GM18909 (cell line): ENCODE measurements at regions not wholly inside any gene's neighbourhood (a gene's known extent, or its start where the extent isn't known, plus 50 kb on each side); places are given as distances from the start of the nearest gene placed in this dataset.

Experiments used
- ATAC-seq: cut with Tn5 transposase; IDR thresholded peaks from one replicate; pipeline ENCODE4 v1.9.1; 2021; ENCODE audit warnings: mild to moderate bottlenecking; ENCODE audit not compliant: unreplicated experiment, poor library complexity

DNA sequence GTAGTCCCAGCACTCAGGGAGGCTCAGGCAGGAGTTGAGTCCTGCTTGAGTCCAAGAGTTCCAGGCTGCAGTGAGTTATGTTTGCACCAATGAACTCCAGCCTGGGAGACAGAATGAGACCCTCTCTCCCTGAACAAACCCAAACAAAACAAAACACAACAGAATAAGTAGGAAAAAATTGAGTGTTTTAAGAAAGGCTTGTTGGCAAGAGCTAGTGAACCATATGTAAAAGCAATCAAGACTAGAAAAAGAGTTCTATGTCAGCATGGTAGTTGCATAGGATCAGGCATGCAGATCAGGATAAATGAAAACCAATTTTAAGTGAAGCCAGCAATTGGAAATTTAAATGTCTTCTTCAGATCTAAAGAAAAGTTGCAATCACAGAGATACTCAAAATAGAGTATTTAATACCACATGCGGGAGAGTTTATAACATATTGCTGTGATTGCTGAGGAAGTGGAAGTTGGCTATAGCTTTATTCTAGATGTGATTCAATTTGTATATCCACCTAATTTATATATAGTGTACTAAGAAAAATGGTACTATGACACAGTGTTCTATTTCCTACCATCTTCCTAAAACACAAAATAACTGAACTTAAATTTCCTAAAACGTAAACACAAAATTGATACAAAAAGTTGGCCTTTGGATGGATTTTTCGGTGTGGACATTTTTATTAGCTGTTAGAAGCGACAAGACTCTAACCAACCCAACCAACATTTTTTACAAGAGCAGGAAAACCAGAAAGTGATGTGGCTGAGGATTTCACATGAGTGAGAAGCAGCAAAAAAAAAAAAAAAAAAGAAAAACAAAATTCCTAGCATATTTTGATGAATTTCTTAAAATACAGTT, 101.9 kb upstream of the ROBO1 start:
- ATAC-seq, result no peak

GRCh38 chr3:79866162-79866561, 98.4 kb upstream of the ROBO1 start:
- ATAC-seq, result no peak

DNA sequence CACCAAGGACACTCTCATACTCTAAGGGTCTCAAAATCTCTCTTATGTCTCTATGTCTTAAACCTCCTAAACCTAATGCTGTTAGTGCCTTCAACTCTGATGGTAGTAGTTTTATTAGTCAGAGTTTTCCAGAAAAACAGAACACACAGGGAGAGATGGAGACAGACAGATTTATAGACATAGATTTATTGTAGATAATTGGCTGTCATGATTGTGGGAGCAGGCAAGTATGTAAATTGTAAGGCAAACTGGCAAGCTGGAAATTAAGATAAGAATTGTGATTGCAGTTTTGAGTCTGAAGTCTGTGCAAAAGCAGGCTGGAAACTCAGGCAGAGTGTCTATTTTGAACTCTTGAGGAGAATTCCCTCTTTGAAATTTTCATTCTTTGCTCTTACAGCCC, 96.3 kb upstream of the ROBO1 start:
- no peak for ATAC-seq

DNA sequence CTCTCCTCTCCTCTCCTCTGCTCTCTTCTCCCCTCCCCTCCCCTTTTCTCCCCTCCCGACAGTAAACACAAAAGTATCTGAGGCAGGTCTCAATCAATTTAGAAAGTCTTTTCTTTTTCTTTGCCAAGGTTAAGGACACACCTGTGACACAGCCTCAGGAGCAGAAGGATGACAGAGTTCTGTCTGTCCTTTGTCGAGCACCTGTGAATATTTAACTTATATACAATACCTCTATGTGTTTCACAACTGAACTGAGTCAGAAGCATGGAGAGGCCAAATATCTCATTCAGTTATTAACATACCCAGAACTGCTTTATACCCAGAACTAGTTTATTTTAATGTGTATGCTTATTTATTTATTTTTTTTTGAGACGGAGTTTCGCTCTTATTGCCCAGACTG, 81.1 kb upstream of the ROBO1 start:
- ATAC-seq, result no peak

GRCh38 chr3:79847928-79848327, 80.1 kb upstream of the ROBO1 start:
- no peak for ATAC-seq

DNA sequence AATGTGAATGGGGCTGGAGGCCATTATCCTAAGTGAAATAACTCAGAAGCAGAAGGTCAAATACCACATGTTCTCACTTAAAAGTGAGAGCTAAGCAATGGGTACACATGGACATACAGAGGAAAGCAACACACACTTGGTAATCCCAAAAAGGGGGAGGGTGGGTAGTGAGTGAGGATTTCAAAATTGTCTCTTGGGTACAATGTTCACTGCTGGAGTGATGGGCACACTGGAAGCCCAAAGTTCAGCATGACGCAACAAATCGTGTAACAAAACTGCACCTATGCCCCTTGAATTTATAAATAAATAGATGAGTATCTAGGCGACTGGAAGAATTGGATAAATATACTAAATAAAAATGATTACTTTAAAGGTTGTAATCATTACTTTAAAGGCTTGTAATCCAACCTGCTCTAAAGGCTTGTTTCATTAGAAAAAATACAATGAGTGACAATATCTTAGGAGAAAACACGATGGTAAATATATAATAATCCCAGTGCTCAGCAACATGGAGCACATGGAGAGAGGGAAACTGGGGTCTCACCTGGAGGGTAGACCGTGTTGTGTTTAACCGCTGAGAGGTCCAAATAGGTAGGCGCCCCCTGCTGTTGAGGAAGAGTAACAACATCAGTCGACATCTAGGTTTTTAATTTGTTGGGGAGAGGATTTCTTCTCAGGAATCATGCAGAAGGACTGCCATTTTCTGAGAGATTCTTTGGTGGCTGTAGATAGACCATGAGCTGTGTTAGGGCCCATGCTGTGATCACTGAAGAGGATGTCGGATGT, 78.5 kb upstream of the ROBO1 start:
- ATAC-seq, result no peak

DNA sequence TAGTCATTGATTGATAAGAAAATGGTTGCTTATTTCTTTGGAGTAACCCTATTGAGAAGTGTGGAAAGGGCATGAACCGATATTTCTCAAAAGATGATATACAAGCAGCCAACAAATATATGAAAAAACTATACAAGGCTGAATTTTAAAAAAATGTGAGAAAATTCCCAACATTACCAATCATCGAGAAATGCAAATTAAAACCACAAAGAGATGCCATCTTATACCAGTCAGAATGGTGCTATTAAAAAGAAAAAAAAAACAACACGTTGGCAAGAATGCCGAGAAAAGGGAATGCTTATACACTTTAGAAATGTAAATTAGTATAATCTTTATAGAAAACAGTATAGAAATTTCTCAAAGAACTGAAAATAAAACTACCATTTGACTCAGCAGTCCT, 77.7 kb upstream of the ROBO1 start:
- ATAC-seq, result no peak

GRCh38 chr3:79844176-79844575, 76.4 kb upstream of the ROBO1 start:
- ATAC-seq, result no peak

- ATAC-seq, result no peak
Measured at GRCh38 chr3:79843180-79843579, 75.4 kb upstream of the ROBO1 start.

DNA sequence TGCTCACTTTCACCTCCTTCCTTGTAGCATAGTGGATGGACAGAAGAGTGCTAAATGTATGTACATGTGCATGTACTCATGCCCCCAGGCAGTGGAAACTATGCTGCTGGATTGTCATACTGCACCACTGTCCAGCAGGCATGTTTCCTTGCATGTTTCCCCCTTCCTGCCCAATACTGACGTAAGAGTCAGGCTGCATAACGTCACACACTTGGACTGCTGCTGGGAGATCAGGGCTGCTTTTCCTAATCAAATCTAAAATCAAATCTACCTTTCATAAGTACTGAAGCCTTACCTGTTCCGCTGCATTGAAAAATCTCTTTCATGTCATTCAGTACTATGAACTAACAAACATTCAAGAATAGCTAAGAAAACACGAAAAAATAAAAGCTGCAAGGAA, 67.9 kb upstream of the ROBO1 start:
- ATAC-seq, result no peak

DNA sequence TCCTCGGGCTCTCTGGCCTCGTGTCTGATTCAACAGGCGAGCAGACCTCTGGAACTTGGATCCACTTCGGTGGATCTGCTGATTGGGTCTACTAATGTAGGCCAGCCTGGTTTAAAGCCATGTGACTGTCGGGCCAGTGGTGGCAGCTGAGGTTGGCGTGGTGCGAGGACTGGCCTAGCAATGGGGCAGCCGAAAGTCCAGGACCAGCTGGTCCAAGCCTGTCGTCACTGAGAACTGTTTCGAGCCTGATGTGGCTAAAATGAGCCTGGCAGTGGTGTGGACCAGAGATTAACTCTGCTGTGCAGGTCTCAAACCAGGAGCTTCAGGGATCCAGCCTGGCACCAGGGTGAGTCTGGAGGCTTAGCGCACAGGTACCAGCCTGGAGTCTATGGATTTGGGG, 56.4 kb upstream of the ROBO1 start:
- ATAC-seq, result no peak

- ATAC-seq, result no peak
Measured at GRCh38 chr3:79822076-79822475, 54.3 kb upstream of the ROBO1 start.

DNA sequence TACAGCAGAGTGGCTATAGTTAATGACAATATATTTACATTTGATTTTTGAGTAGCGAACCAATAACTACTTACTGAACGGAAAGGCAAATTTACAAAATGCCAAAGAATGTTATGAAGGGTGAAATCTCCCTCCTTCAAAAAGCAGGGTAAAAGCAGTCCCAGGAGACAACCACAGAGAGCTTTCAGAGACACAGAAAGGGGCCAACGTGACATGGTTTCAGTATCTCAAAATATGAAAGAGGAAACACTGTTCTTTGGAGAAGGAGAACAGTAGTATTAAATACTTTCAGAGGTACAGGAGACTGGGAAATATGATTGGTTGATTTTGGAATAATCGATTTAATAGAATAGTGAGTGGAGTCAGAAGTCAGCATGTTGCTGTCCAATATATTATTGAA, 52.3 kb upstream of the ROBO1 start:
- no peak for ATAC-seq

GRCh38 chr3:79818015-79818414, 50.2 kb upstream of the ROBO1 start:
- no peak for ATAC-seq
